ENCODE measurements at regions not wholly inside any gene's neighbourhood (a gene's known extent, or its start where the extent isn't known, plus 50 kb on each side); places are given as distances from the start of the nearest gene placed in this dataset.
"Not testable (repeated sequence)": the region's sequence is repeated elsewhere in the genome, so short reads cannot be mapped to it uniquely, and the experiment has no call there.

- DNase-seq (ENCODE audit: low spot score) = no peak
Observed at GRCh38 chr5:128799945-128800344, 165.3 kb upstream of the SLC27A6 start.

- no peak for DNase-seq (ENCODE audit: low spot score)
Observed at GRCh38 chr5:128800377-128800776, 164.9 kb upstream of the SLC27A6 start.

GRCh38 chr5:128813317-128814070 lies 151.8 kb upstream of the SLC27A6 start:
- no peak for DNase-seq (ENCODE audit: low spot score)

GRCh38 chr5:128815201-128815600 lies 150.1 kb upstream of the SLC27A6 start:
- no peak for DNase-seq (ENCODE audit: low spot score)

GRCh38 chr5:128825826-128826225 lies 139.5 kb upstream of the SLC27A6 start:
- DNase-seq (ENCODE audit: low spot score) = no peak

- no peak for DNase-seq (ENCODE audit: low spot score)
Observed at GRCh38 chr5:128826275-128826674, 139.0 kb upstream of the SLC27A6 start.

GRCh38 chr5:128836571-128836970 lies 128.7 kb upstream of the SLC27A6 start:
- no peak for DNase-seq (ENCODE audit: low spot score)

- DNase-seq (ENCODE audit: low spot score) = no peak
Observed at GRCh38 chr5:128838623-128839022, 126.7 kb upstream of the SLC27A6 start.

- DNase-seq (ENCODE audit: low spot score) = no peak
Observed at GRCh38 chr5:128842241-128842640, 123.0 kb upstream of the SLC27A6 start.

- DNase-seq (ENCODE audit: low spot score) = peak; percentile 24
Observed at GRCh38 chr5:128844354-128844923, 120.8 kb upstream of the SLC27A6 start.

GRCh38 chr5:128850049-128850448 lies 115.2 kb upstream of the SLC27A6 start:
- no peak for DNase-seq (ENCODE audit: low spot score)

GRCh38 chr5:128854931-128855330 lies 110.4 kb upstream of the SLC27A6 start:
- no peak for DNase-seq (ENCODE audit: low spot score)

GRCh38 chr5:128857076-128857677 lies 108.1 kb upstream of the SLC27A6 start:
- no peak for DNase-seq (ENCODE audit: low spot score)

GRCh38 chr5:128858995-128859394 lies 106.3 kb upstream of the SLC27A6 start:
- no peak for DNase-seq (ENCODE audit: low spot score)

GRCh38 chr5:128861155-128861554 lies 104.1 kb upstream of the SLC27A6 start:
- DNase-seq (ENCODE audit: low spot score) = not testable (repeated sequence)

GRCh38 chr5:128869970-128870369 lies 95.3 kb upstream of the SLC27A6 start:
- DNase-seq (ENCODE audit: low spot score) = no peak

- no peak for DNase-seq (ENCODE audit: low spot score)
Observed at GRCh38 chr5:128870373-128870772, 94.9 kb upstream of the SLC27A6 start.

GRCh38 chr5:128870923-128871322 lies 94.4 kb upstream of the SLC27A6 start:
- no peak for DNase-seq (ENCODE audit: low spot score)

- DNase-seq (ENCODE audit: low spot score) = no peak
Observed at GRCh38 chr5:128876569-128877382, 88.5 kb upstream of the SLC27A6 start.

GRCh38 chr5:128877476-128877875 lies 87.8 kb upstream of the SLC27A6 start:
- DNase-seq (ENCODE audit: low spot score) = no peak

GRCh38 chr5:128881502-128882018 lies 83.7 kb upstream of the SLC27A6 start:
- DNase-seq (ENCODE audit: low spot score) = no peak

- DNase-seq (ENCODE audit: low spot score) = no peak
Observed at GRCh38 chr5:128885649-128886255, 79.5 kb upstream of the SLC27A6 start.

Data from putamen (tissue), 1 donor.